Upper lobe of left lung (tissue), 6 donors: ENCODE measurements at regions not wholly inside any gene's neighbourhood (a gene's known extent, or its start where the extent isn't known, plus 50 kb on each side); places are given as distances from the start of the nearest gene placed in this dataset.

Experiments used
- ATAC-seq, 2 donors: fragments of 200-7000 bp; cut with Tn5 transposase; one replicate each; pipeline ENCODE4 v1.9.1; 2022; ENCODE audit warnings: mild to moderate bottlenecking in 2 of 2, moderate library complexity in 2 of 2; ENCODE audit not compliant: low FRiP score in 2 of 2
- DNase-seq, 2 donors: peaks; one replicate each; pipeline ENCODE4 v3.0.0-alpha.2; 2019 to 2020
- H3K27ac ChIP-seq, 4 donors: fragments of 200-600 bp; sonication (generic); one replicate each; pipeline ENCODE4 v1.5.1; 2016 to 2019
- H3K27me3 ChIP-seq, 4 donors: fragments of 200-600 bp; sonication (generic); one replicate each; pipeline ENCODE4 v1.5.1; 2017 to 2019
- H3K36me3 ChIP-seq, 4 donors: fragments of 200-600 bp; sonication (generic); one replicate each; pipeline ENCODE4 v1.5.1; 2016 to 2019
- H3K4me1 ChIP-seq, 4 donors: fragments of 200-600 bp; sonication (generic); one replicate each; pipeline ENCODE4 v1.5.1; 2018 to 2019
- H3K4me3 ChIP-seq, 4 donors: fragments of 200-600 bp; sonication (generic); one replicate each; pipeline ENCODE4 v1.5.1; 2017 to 2019; ENCODE audit warnings: mild to moderate bottlenecking in 2 of 4, moderate library complexity in 1 of 4
- H3K9me3 ChIP-seq, 4 donors: fragments of 200-600 bp; sonication (generic); one replicate each; pipeline ENCODE4 v1.5.1; 2018 to 2019
- EP300 ChIP-seq, 4 donors: sonication (generic); formaldehyde crosslinking; IDR thresholded peaks; one replicate each; pipeline ENCODE4 v1.5.1; 2017; ENCODE audit warnings: antibody characterized with exemption in 4 of 4, control low read depth in 2 of 4
- POLR2A ChIP-seq, 4 donors: fragments of 450-650 bp; IDR thresholded peaks; one replicate each; pipeline ENCODE4 v1.5.1; 2016 to 2017; ENCODE audit warnings: antibody characterized with exemption in 4 of 4, mild to moderate bottlenecking in 2 of 4
- POLR2AphosphoS5 ChIP-seq, 2 donors: sonication (generic); formaldehyde crosslinking; IDR thresholded peaks; one replicate each; pipeline ENCODE4 v1.5.1; 2017; ENCODE audit warnings: antibody characterized with exemption in 2 of 2
- WGBS, 2 donors: methylation state at CpG; one replicate each; pipeline ENCODE4 v1.1.5; 2017 to 2018; 5-methylcytosine and 5-hydroxymethylcytosine counted together
- TF ChIP-seq, protein P1 (sequence below), 6 experiments: fragments of 450-650 bp in 4 of 6; fragments of 200-600 bp in 2 of 6; sonication (generic) in 2 of 6; IDR thresholded peaks; one replicate each; pipeline ENCODE4 v1.5.1; 2016 to 2019; ENCODE audit warnings: antibody characterized with exemption in 6 of 6
- donor health status: DM: no; HTN: no; CAD: no; lungs with moderate emphysema.
- donor health status: DM: no; HTN: yes; CAD: no; lungs with severe emphysema.

DNA sequence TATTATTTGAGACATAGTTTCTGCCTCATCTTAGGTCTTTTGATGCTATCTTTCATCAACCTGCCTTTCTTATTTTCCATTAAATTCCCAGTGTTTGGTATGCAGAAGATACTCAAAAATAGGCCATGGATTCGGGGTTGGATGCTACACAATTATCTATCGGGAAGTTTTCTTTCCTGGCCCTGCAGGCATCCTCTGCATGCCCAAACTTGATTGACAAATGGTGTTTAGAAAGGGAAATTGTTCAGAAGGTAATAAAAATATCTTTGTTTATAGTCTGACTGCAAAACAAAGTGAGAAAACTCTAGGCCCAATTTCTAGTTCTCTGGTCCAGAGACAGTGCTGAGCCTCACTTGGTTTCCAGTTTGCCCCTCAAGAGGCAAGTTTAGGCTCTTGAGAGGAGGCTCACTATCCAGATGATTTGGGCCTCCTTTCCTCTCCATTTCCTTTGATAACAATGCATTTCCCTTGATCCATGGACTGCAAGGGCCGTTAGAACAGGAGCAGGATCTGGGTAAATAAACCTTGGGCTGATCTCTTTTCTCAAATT is 157.1 kb upstream of the DPH6 start:
- no peaks in the 10 kb centered on the region for H3K27me3 ChIP-seq
- DNase-seq (no peak), ATAC-seq (no peak)
- H3K36me3 ChIP-seq: no peaks in the 10 kb centered on the region
- H3K4me3 ChIP-seq: no peak overlapping the region
- WGBS, 2 donors: 53 to 56% methylated on average over 3 of the region's 3 CpGs
- no peaks in the 10 kb centered on the region for H3K9me3 ChIP-seq
- TF ChIP-seq, protein P1, sequence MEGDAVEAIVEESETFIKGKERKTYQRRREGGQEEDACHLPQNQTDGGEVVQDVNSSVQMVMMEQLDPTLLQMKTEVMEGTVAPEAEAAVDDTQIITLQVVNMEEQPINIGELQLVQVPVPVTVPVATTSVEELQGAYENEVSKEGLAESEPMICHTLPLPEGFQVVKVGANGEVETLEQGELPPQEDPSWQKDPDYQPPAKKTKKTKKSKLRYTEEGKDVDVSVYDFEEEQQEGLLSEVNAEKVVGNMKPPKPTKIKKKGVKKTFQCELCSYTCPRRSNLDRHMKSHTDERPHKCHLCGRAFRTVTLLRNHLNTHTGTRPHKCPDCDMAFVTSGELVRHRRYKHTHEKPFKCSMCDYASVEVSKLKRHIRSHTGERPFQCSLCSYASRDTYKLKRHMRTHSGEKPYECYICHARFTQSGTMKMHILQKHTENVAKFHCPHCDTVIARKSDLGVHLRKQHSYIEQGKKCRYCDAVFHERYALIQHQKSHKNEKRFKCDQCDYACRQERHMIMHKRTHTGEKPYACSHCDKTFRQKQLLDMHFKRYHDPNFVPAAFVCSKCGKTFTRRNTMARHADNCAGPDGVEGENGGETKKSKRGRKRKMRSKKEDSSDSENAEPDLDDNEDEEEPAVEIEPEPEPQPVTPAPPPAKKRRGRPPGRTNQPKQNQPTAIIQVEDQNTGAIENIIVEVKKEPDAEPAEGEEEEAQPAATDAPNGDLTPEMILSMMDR (IDR thresholded peaks at IDR 0.05): no peak
- no peak for TF ChIP-seq POLR2A (IDR thresholded peaks at IDR 0.05)
- no peak for TF ChIP-seq EP300 (IDR thresholded peaks at IDR 0.05)
- TF ChIP-seq POLR2AphosphoS5 (IDR thresholded peaks at IDR 0.05): no peak
- H3K4me1 ChIP-seq: peaks cover 14 to 27% (median 20%) of the 10 kb centered on the region in 4 donors
- H3K27ac ChIP-seq: no peak overlapping the region

DNA sequence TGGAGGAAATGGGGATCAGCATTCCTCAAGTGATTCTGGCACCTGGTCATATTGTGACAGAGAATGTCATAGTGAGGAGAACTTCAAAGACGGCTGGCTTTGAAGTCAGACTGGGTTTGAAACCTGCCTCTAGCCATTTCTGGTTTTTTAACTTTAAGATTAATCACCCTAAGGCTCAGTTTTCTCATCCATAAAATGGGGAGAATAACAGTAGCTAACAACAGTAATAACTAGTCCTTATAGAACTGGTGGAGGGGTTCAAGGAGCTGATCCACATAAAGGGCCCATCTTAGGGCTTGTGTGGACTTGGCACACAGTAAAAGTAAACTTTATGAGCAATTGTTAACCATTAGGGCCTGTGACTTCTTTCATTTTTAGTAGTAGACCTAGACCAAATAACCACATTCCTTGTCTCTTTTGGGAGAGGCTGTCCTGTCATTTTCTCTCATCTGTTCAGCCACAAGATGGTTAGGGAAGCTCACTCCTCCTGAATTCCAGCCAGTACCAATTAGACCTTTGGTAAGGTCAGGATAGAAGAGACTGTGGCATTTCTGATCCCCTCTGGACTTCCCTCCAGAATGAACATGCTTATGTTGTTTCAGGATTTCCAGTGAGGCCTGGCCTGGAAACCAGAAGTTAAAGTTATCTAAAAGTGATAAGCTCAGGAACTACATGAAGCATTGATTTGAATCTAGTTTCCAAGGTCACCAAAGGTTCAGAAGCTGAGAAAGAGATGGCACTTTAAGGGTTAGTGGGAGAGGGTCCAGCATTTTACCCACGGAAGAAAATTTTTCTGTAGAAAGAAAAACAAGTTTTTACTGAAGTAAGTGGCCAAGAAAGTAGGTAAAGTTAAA is 159.3 kb upstream of the DPH6 start:
- Histone ChIP-seq H3K27ac (peak overlapping the region in 2 of 4 donors; percentile 37 to 70), H3K36me3 (no peaks in the 10 kb centered on the region), H3K4me3 (no peak overlapping the region), H3K4me1 (peaks cover 7 to 17% (median 10%) of the 10 kb centered on the region in 4 donors), H3K27me3 (no peaks in the 10 kb centered on the region), H3K9me3 (no peaks in the 10 kb centered on the region)
- TF ChIP-seq, protein P1 (IDR thresholded peaks at IDR 0.05): no peak
- TF ChIP-seq EP300 (IDR thresholded peaks at IDR 0.05) (no peak), POLR2A (IDR thresholded peaks at IDR 0.05) (no peak), POLR2AphosphoS5 (IDR thresholded peaks at IDR 0.05) (no peak)
- ATAC-seq (no peak), DNase-seq (no peak)
- 48 to 58% methylated on average over 2 of the region's 2 CpGs for WGBS, 2 donors

DNA sequence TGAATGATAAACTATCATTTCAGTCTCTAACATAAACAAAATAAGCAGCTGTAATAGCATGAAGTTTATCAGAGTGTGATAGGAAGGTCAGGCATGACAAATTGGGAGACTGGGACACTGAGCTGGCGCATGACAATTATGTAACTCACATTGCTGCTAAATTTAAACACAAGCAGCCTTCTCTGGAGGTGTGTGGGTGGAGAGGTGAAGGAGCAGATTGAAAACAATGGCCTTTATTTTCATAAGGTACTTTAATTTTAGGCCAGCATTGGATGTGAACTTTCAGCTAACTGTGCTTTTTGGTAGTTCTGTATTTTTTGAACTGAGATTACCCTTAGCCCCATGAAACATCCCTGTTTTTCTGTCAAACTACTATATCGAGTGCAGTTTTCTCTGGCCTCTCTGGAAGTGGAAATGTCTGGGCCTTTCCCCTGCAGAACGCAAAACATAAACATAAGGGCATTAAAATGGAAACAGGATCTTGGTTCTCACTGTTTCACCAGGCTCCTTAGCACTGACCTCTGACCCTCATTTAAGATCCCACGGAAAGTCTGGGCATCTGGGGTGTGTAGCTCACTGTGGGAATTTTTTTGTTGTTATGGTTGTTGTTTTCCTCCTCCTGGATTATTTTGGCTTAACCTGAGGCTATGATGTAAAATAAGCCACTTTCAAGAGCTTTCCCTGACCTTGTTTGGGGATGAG is 160.1 kb upstream of the DPH6 start:
- no peak for DNase-seq
- 59 to 72% methylated on average over 4 of the region's 4 CpGs for WGBS, 2 donors
- H3K27me3 ChIP-seq: no peaks in the 10 kb centered on the region
- no peaks in the 10 kb centered on the region for H3K9me3 ChIP-seq
- no peak overlapping the region for H3K4me3 ChIP-seq
- no peak for ATAC-seq
- no peaks in the 10 kb centered on the region for H3K36me3 ChIP-seq
- TF ChIP-seq EP300 (IDR thresholded peaks at IDR 0.05) (no peak), POLR2A (IDR thresholded peaks at IDR 0.05) (no peak), POLR2AphosphoS5 (IDR thresholded peaks at IDR 0.05) (peak in 1 of 2 donors; percentile 34)
- TF ChIP-seq, protein P1 (IDR thresholded peaks at IDR 0.05): no peak
- H3K27ac ChIP-seq: peak overlapping the region in 2 of 4 donors; percentile 37 to 70
- peaks cover 7 to 17% (median 10%) of the 10 kb centered on the region in 4 donors for H3K4me1 ChIP-seq

DNA sequence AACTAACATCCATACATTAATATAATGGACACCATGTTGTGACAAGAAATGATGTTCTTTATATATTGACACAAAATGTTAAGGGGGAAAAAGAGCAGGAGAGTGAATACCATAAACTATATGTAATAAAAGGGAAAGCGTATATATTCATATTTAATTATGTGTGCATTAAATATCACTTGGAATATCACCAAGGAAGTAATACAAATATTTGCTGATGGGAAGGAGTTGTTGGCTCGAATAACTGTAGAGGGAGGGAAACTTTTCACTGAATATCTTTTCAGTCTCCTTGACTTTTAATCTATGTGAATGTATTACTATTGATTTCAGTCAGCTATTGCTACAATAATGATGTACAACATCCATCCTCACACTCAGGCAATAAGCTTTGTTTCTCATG is 167.0 kb upstream of the DPH6 start:
- Histone ChIP-seq H3K9me3 (no peaks in the 10 kb centered on the region), H3K27me3 (no peaks in the 10 kb centered on the region), H3K36me3 (no peaks in the 10 kb centered on the region), H3K4me3 (no peak overlapping the region), H3K27ac (no peak overlapping the region), H3K4me1 (no peaks in the 10 kb centered on the region)
- TF ChIP-seq, protein P1 (IDR thresholded peaks at IDR 0.05): no peak
- TF ChIP-seq EP300 (IDR thresholded peaks at IDR 0.05) (no peak), POLR2A (IDR thresholded peaks at IDR 0.05) (no peak), POLR2AphosphoS5 (IDR thresholded peaks at IDR 0.05) (no peak)
- ATAC-seq (no peak), DNase-seq (no peak)
- 62 to 63% methylated on average over 2 of the region's 2 CpGs for WGBS, 2 donors
